Non-pigmented ciliary epithelial cell (primary cell): ENCODE measurements at regions not wholly inside any gene's neighbourhood (a gene's known extent, or its start where the extent isn't known, plus 50 kb on each side); places are given as distances from the start of the nearest gene placed in this dataset.
"Not testable (repeated sequence)": the region's sequence is repeated elsewhere in the genome, so short reads cannot be mapped to it uniquely, and the experiment has no call there.

Experiments used
- DNase-seq: peaks from one replicate; pipeline ENCODE4 v3.0.0-alpha.2; 2010; ENCODE audit warnings: low read depth

GRCh38 chr17:64724246-64724645 lies 62.1 kb upstream of the SMURF2 start:
- DNase-seq = not testable (repeated sequence)

GRCh38 chr17:64723781-64724180 lies 61.7 kb upstream of the SMURF2 start:
- DNase-seq = no peak

- DNase-seq = not testable (repeated sequence)
These were observed 59.4 kb upstream of the SMURF2 start for GRCh38 chr17:64721556-64721955.

- DNase-seq = not testable (repeated sequence)
These were observed 58.1 kb upstream of the SMURF2 start for GRCh38 chr17:64720253-64720652.

- DNase-seq = not testable (repeated sequence)
These were observed 57.4 kb upstream of the SMURF2 start for GRCh38 chr17:64719517-64719916.

GRCh38 chr17:64718816-64719215 lies 56.7 kb upstream of the SMURF2 start:
- DNase-seq = not testable (repeated sequence)

- no peak for DNase-seq
These were observed 56.0 kb upstream of the SMURF2 start for GRCh38 chr17:64718058-64718457.

GRCh38 chr17:64716496-64716895 lies 54.4 kb upstream of the SMURF2 start:
- DNase-seq = not testable (repeated sequence)

GRCh38 chr17:64713786-64714185 lies 51.7 kb upstream of the SMURF2 start:
- not testable (repeated sequence) for DNase-seq

GRCh38 chr17:64712557-64713351 lies 50.6 kb upstream of the SMURF2 start:
- not testable (repeated sequence) for DNase-seq
